ENCODE measurements at regions not wholly inside any gene's neighbourhood (a gene's known extent, or its start where the extent isn't known, plus 50 kb on each side); places are given as distances from the start of the nearest gene placed in this dataset.

DNA sequence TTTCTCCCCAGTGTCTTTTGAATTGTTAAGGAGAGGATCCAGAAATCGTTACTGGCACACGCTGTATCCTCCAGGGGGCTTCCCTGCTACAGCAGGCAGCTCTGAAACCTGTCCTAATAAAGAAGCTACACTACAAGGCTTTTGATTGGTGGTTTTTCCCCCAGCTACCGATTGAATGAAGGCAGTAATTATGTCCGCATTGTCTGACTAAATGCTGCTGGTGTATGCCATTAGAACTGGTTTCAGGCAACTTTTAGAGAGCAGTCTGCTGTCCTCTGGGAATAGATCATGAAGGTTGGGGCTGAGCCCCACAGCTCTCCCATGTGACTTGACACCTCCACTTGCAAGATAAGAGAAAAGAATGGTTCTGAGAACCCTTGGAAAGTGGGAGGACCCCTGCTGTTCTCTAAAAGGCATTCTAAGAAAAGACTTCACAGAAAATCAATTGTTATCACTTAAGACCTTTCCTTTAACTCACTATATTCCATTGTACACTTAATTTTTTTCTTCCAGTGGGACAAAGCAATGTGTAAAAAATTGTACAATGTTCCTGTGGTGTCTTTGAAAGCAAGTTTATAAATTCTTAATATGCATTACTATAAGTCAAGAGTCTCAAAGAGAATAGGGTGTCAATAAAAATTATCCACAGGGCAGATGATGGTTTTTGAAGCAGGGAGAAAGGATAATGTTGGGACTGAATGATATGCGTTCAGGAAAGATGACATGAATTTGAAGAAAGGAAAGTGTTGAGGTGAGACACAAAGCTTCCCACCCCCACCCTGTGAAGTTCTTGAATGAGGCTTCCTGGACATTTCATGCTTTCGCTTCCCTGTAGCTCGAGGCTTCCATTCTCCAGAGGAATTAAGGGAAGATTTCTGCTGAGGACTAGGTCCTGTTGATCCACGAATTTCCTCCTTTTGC, 53.0 kb upstream of the DAZL start:
- no peak for DNase-seq (ENCODE audit: low read depth in 1 of 2, low spot score in 1 of 2)

DNA sequence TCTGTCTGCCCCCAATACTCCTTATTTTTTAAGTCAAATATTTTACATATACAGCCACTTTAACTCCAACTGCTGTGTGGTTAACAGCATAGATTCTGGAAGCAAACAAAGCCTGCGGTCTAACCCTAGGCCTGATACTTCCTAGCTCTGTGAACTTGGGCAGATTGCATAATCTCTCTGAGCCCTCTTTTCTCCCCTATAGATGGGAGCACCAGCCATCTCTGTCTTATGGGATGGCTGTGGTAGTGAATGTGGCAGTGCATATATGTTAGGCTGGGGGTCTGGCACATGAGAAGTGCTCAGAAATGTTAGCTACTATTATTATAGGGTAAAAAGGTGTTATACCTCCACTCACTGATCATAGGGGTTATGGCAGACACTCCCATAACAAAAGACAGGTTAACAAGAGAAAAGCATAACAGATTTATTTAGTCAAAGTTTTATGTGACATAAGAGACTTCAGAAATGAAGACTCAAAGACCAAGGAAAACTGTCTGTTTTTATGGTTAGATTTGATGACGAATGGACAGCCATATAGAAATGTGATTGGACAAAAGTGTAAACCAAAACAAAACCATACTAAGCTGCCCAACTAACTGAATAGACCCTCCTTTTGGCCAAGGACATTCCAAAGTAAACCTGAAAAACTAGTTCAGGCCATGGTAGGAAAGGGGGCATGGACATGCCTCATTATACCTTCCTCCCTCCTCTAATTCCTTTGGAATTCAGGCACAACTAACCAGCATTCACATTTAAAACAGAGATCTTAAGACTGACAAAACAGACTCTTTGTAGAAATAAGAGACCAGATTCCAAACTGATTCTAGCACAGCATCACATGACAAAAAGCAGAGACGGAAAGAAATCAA, 53.9 kb upstream of the DAZL start:
- DNase-seq (ENCODE audit: low read depth in 1 of 2, low spot score in 1 of 2) = no peak

DNA sequence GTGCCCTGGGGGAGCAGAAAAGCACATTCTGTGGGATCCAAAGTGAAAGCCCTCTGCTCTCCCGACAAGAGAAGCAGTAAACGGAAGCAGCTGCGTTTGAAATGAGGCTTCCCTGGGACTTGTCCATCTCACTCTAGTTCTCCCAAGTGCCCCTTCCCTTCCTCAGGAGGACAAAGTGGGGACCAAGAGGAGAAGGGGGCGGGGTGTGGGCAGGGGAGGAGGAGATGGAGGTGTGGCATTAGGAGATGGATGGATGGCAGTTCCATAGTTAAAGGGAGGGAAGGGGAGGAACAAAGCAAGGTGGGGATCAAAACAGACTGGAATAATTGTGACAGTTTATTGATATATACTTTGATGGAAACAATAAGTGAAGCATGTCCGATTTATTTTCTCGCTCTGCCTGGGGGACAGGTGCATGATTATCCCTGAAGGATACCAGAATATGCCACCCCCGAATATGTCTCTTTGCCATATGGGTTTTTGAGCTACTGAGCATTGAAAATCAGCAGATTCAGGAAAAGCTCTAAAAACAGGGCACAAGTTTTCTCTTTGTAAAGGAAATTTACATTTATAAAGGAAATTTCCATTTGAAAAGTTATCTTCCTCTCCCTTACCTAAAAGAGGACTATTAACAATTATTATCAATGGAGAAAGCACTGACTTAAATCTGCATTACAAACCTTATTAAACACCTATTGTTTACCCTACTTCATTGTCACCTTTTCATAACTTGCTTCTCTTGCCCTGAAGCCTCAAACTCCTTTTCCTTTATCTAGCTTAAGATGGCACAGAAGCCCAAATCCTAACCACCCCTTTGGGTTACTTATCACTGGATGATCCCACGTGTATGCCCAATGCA, 58.9 kb upstream of the DAZL start:
- no peak for DNase-seq (ENCODE audit: low read depth in 1 of 2, low spot score in 1 of 2)

DNA sequence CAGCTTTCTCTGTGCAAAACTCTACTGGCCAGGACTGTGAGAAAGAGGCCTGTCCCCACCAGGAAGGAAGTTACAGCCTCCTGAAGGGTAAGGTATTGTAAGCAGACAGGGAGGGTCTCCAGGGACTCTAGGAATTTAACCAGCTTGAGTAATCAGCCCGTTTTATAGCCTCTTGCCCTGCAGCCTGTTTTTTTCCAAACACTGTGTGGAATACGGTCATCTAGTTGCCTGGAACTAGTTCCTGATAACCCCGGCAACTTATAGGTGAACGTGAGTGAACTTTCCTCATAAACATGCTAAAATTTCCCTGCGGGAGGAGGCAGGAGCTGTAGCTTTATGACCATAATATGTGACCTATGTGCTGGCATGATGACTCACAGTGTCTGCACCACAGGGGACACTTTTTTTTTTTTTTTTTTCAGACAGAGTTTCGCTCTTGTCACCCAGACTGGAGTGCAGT, 60.1 kb upstream of the DAZL start:
- DNase-seq (ENCODE audit: low read depth in 1 of 2, low spot score in 1 of 2) = no peak

DNA sequence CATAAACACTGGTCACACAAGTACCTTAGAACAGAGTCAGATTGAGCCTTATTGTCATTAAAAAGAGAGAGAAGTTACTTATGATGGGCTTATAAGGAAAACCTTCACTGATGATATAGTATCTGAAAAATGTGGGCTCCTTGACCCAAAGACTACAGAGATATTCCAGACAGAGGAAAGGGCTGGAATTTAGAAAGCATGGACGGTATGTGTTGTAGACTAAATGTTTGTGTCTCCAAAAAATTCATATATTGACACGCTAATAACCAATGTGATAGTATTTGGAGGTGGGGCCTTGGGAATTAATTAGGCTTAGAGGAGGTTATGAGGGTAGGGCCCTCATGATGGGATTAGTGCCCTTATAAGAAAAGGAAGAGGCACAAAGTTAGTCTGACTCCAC, 61.0 kb upstream of the DAZL start:
- DNase-seq (ENCODE audit: low read depth in 1 of 2, low spot score in 1 of 2) = no peak

DNA sequence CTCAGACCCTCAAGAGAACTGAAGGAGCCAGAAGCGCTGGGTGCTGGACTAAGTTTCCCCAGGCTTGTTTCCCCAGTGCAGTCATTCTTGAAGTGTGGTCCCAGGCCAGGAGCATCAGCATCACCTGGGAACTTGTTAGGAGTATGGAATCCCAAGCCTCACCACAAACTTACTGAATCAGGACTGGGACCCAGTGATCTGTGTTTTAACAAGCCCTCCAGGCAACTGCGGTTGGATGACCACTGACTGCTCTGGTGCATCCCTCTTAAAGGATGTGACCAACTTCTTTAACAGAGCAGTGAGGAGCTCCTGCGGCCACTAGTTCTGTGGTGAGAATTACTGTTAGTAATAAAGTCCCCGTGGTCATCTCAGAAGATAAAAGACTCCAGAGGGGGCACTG, 62.4 kb upstream of the DAZL start:
- no peak for DNase-seq (ENCODE audit: low read depth in 1 of 2, low spot score in 1 of 2)

DNA sequence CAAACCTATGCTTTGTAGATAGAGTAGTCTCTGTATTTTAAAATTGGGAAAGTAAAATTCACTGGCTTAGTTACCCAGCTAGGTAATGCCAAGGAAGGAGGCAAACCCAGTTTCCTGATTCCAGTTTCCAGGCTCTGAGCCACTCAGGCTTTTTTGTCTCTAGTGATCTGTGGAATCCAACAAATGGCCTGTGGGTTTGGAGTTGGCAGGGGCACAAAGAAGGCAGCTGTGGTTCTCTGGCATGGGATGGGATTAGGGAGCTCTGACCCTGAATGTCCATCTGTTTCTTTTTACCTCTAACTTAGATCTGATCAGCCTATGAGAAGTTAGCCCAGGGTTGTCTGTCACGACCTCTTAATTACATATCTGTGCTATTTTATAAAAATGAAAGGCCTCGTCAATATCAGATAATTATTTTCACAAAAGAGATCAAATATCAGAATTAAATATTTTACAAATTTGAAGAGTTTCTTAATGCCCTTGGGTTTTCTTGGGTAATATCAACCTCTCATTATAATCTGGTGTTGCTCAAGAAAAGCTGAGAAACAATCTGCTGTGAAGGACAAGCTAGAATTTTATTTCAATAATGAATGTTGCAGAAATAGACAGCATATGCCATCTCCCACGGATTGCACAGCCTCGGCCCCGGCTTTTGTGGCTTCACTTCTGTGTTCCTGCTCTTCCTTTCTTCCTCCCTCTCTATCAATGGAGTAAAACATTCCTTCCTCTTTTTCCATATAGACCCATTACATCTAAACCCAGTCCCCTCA, 63.7 kb upstream of the DAZL start:
- DNase-seq (ENCODE audit: low read depth in 1 of 2, low spot score in 1 of 2) = no peak

DNA sequence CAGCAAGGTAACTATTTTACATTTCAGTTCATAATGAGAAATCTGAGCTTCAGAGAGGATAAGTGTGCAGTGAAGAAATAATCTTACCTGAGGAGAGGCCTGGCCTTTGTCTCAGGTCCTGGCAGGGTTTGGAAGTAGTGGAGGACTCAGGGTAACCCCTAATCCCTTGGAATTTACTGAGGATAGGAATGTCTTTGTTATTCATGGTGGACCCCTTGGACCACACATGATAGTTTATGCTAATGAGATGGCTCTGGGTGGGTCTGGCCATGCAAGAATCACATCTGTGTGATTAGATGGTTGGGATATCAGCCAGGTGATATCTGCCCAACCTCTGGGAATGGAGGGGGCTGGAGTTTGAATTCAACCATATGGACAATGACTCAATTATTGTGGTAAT, 65.0 kb upstream of the DAZL start:
- no peak for DNase-seq (ENCODE audit: low read depth in 1 of 2, low spot score in 1 of 2)

DNA sequence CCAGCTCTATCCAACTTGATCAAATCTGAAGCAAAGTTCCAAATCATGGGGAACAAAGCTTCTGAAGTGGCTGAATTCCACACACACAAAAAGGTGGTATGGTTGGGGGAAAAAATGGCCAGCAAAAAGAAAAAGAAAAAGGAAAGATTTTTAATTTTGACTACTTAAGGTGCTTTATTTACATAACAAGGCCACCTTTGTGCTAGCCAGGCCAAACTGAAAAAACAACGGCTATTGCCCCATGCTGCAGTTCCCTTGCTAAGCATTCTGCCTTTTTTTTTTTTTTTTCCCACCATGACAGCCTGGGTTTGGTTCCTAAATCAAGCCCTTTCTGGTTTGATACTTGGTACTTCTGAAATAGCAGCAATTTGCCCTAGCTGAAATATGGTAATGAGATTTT, 66.5 kb upstream of the DAZL start:
- no peak for DNase-seq (ENCODE audit: low read depth in 1 of 2, low spot score in 1 of 2)

DNA sequence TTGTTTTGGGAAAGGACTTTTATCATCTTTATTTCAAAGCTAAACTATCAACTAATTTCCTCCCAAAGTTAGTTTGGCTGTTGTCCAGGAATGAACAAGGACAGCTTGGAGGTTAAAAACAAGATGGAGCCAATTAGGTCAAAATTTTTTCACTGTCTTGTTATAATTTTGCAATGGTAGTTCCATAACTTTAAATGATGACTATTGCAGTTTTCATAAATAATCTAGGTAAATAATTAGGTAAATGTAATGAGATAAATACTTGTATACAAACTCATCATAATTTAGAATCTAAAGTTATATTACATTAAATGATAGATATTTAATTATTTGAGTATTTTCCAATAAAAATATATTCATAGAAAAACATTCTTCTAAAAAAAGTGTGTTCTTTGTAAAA, 68.3 kb upstream of the DAZL start:
- DNase-seq (ENCODE audit: low read depth in 1 of 2, low spot score in 1 of 2) = no peak

DNA sequence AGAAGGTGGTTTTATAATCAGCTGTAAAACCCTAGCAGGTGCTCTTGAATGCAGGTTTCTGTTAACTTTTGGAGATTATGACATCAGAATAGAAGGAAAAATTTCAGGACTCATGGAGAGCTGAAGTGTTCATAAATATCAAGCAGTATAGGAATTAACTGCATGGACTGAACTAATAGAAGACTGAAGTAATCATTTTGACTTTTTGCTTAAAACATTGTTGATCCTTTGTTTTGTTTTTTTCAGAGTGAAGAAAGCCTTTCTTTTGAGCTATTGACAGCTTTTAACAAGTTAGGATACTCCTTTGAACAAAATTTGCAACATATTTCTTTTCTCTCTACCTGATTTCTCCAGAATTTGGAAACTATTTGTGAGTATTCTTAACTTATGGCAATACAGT, 70.6 kb upstream of the DAZL start:
- no peak for DNase-seq (ENCODE audit: low read depth in 1 of 2, low spot score in 1 of 2)

DNA sequence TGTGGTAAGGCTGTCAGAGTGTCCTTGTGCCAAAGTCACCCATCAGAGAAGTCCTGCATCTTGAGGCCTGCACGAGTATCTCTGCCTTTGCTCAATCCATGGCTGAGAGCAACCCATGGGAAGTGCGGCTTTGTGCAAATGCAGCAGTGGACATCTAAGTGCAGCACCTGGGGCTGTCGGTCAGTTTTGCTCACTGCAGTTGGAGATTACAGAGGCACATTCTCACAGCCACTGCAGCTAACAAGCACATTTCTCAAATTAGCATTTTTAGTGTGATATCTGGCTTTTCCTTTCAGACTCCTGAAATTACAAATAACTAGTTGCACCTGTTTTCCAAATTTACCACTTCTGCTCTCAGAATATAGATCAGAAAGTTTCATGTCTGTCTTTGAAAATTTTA, 81.5 kb upstream of the DAZL start:
- DNase-seq (ENCODE audit: low read depth in 1 of 2, low spot score in 1 of 2) = no peak

DNA sequence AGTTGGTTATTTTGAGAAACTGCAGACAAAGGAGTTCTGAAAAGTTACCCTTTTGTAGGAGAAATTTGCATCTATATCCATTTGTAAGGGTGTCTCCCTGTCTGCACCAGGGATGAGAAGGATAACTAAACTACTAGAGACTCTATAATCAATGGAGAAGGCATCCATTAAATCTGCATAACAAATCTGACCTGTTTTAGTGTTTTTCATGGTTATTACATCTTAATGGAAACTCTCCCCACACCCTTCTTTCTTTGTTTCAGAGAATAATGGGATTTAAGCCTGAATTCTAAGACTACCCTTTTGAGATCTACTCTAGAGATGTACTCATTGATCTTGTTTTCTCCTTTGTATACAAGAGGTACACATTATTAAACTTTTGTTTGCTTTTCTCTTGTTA, 82.0 kb upstream of the DAZL start:
- no peak for DNase-seq (ENCODE audit: low read depth in 1 of 2, low spot score in 1 of 2)

DNA sequence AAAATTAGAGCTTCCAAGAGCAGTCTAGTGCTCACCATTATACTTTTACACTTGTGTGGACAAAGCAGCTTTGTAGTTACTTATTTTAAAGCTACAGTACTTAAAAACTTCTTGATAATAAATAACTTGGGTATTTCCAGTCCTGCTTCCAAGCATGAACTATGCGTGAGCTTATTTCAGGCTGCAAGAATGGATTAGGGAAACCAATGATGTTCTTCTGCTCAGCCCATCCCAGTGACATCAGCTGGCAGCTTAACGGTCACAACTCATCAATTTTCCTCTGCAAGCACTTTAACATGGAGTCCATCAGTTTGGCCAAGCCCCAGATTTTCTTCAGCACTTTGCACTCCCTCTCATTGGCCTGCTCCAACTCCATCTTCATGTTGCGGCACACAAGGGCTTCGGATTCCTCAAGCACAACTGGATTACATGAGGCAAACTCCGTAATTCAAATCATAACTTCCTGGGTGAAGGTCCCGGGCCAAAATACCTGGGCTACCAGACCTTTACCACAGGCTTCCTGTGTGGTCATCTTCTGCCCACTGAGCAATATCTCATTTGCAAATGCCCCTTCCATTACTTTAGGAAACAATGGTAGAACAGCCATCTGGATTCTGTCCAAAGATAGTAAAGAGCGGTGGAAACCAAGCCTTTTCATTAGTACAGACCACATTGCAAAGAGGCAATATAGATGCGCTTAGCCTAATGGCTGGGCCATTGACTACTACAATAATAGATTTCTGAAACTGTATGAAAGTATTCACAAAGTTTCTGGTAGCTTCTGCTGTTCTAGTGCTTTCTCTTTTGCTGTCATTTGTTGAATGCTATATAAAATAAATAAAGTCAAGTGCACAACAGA, 87.5 kb upstream of the DAZL start:
- DNase-seq (ENCODE audit: low read depth in 1 of 2, low spot score in 1 of 2) = no peak

DNA sequence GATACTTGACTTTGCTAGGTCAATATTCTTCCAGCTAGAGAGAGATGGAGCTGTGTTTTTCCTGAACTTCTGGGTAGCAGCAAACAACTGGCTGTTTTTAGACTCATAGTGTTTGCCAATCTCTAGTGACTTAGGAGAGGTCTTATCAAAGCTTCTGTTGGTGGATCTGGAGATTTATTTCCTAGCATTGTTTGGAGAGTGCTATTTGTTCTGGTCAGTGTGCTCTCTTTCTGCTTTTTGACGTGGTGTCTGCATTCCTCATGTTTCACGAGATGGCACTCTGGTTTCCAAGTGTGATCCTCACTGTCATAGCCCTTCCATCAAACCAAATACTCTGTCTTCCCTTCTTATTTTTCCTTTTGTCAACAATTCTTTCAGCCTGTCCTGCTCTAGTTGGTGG, 88.6 kb upstream of the DAZL start:
- no peak for DNase-seq (ENCODE audit: low read depth in 1 of 2, low spot score in 1 of 2)

DNA sequence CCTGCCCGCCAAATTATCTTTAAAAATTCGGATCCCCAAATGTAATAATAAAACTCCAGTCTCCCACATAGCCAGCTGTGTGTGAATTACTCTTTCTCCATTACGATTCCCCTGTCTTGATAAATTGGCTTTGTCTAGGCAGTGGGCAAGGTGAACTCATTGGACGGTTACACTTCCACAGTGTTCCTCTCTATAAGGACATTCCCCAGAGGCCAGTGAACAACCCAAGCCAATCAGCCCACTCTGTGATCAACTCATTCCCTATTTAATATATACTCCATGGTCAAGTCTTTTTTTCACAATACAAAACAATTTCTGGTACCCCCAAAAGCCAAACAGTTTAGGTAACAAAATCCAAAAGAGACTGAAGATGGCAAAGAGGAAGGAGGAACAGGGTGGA, 90.5 kb upstream of the DAZL start:
- DNase-seq (ENCODE audit: low read depth in 1 of 2, low spot score in 1 of 2) = no peak

DNA sequence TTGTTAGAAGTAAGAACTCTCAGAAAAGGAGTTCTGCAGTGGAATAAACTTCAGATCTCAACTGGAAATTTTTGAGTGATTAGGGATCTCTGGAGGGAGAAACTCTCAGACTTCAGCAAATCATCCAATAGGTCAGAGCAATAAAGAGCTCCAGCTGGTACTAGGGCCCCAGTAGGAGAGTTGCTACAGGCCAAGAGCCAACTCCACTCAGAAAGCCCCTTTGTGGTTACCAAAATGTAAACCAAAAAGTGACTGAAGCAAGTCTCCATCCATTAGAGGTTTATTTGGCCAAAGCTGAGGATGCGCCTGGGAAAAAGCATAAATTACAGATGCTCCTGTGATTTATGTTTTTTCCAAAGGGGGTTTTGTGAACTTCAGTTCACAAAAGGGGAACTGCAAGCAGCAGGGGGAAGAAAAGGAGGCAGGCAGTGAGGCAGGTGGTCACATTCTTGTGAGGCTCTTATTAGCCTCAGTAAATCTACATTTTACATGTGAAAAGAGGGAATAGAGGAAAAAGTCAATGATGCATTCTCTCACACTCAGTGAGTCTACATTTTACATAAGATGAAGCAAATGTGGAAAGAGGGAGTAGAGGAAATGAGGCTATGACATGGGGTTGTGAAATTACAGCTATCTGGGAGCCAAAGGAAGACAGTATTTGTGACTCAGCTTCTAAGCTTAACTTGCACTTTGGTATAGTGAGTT, 92.4 kb upstream of the DAZL start:
- no peak for DNase-seq (ENCODE audit: low read depth in 1 of 2, low spot score in 1 of 2)

DNA sequence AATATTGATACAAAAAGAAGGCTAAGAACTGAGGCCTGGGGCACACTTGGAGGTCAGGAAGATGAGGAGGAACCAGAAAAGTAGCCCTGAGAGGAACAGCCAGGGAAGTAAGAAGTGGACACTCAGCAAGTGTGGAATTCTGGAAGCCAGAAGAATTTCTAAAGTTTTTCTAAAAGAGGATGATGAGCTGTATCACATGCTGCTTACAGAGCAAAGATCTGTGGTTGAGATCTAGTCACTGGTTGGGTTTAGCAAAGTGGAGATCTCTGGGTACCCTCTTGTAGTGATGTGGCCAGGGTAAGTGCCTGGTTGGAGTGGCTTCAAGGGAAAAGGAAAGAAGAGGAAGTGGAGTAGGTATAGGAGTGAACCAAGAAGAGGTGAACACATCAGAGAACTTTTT, 95.4 kb upstream of the DAZL start:
- no peak for DNase-seq (ENCODE audit: low read depth in 1 of 2, low spot score in 1 of 2)

DNA sequence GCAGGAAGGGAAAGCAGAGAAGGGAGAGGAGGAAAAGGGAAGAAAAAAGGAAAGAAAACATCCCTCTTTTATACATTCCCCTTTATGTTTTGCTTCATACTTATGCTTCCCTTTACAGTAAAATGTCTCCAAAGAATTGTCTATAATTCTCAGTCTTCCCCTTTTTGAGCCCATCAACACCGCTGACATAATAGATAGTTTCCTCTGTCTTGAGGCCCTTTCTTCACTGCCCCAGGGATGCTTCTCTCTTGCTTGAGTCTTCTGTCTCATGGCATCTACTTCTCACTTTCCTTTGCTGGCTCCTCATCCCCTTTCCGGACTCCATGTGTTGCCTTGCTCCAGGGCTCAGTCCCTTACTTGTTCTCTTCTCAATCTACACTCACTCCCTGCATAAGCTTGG, 99.7 kb upstream of the DAZL start:
- no peak for DNase-seq (ENCODE audit: low read depth in 1 of 2, low spot score in 1 of 2)
